ENCODE measurements at regions not wholly inside any gene's neighbourhood (a gene's known extent, or its start where the extent isn't known, plus 50 kb on each side); places are given as distances from the start of the nearest gene placed in this dataset.

DNA sequence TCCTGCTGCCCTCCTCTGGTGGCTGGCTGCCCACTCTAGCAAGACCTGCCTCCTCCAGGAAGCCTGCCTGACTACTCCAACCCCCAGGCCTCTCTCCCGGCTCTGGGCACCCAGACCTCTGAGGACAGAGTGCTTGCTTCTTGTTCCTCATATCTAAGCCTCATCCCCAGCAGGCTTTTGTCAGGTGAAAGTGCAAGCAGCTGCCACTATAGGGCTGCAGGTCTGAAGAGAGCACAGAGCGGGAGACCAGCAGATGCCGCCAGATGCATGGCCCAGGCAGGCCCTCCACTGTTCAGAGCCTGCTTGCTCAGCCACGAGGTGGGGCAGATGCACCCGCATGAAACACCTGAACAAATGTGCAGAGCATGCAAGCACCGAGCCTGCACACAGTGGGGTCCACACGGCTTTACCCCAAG, 73.0 kb downstream of the SERPINA3 start (continued):
- peak; percentile 66 for TF ChIP-seq ZFX (CRISPR knock-in tag; IDR thresholded peaks at IDR 0.05; ENCODE audit: low read depth)
- no peak for TF ChIP-seq HOXA3 (CRISPR knock-in tag; IDR thresholded peaks at IDR 0.05)
- no peak for TF ChIP-seq ZNF781 (CRISPR knock-in tag; IDR thresholded peaks at IDR 0.05; ENCODE audit: borderline replicate concordance, not compliant biosample characterization)
- TF ChIP-seq ZFP1 (CRISPR knock-in tag; IDR thresholded peaks at IDR 0.05): no peak
- TF ChIP-seq, protein P1, sequence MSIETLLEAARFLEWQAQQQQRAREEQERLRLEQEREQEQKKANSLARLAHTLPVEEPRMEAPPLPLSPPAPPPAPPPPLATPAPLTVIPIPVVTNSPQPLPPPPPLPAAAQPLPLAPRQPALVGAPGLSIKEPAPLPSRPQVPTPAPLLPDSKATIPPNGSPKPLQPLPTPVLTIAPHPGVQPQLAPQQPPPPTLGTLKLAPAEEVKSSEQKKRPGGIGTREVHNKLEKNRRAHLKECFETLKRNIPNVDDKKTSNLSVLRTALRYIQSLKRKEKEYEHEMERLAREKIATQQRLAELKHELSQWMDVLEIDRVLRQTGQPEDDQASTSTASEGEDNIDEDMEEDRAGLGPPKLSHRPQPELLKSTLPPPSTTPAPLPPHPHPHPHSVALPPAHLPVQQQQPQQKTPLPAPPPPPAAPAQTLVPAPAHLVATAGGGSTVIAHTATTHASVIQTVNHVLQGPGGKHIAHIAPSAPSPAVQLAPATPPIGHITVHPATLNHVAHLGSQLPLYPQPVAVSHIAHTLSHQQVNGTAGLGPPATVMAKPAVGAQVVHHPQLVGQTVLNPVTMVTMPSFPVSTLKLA (IDR thresholded peaks at IDR 0.05): no peak
- TF ChIP-seq, protein P2, sequence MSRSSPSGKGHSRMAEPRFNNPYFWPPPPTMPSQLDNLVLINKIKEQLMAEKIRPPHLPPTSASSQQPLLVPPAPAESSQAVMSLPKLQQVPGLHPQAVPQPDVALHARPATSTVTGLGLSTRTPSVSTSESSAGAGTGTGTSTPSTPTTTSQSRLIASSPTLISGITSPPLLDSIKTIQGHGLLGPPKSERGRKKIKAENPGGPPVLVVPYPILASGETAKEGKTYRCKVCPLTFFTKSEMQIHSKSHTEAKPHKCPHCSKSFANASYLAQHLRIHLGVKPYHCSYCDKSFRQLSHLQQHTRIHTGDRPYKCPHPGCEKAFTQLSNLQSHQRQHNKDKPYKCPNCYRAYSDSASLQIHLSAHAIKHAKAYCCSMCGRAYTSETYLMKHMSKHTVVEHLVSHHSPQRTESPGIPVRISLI (CRISPR knock-in tag; IDR thresholded peaks at IDR 0.05; ENCODE audit: borderline replicate concordance): peak; percentile 12; the same call in 1 of the 2 replicates
- TF ChIP-seq CBFB (CRISPR knock-in tag; IDR thresholded peaks at IDR 0.05): no peak
- TF ChIP-seq, protein P3, sequence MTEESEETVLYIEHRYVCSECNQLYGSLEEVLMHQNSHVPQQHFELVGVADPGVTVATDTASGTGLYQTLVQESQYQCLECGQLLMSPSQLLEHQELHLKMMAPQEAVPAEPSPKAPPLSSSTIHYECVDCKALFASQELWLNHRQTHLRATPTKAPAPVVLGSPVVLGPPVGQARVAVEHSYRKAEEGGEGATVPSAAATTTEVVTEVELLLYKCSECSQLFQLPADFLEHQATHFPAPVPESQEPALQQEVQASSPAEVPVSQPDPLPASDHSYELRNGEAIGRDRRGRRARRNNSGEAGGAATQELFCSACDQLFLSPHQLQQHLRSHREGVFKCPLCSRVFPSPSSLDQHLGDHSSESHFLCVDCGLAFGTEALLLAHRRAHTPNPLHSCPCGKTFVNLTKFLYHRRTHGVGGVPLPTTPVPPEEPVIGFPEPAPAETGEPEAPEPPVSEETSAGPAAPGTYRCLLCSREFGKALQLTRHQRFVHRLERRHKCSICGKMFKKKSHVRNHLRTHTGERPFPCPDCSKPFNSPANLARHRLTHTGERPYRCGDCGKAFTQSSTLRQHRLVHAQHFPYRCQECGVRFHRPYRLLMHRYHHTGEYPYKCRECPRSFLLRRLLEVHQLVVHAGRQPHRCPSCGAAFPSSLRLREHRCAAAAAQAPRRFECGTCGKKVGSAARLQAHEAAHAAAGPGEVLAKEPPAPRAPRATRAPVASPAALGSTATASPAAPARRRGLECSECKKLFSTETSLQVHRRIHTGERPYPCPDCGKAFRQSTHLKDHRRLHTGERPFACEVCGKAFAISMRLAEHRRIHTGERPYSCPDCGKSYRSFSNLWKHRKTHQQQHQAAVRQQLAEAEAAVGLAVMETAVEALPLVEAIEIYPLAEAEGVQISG (CRISPR knock-in tag; IDR thresholded peaks at IDR 0.05): peak; percentile 19; the same call in 1 of the 2 replicates
- TF ChIP-seq, protein P4, sequence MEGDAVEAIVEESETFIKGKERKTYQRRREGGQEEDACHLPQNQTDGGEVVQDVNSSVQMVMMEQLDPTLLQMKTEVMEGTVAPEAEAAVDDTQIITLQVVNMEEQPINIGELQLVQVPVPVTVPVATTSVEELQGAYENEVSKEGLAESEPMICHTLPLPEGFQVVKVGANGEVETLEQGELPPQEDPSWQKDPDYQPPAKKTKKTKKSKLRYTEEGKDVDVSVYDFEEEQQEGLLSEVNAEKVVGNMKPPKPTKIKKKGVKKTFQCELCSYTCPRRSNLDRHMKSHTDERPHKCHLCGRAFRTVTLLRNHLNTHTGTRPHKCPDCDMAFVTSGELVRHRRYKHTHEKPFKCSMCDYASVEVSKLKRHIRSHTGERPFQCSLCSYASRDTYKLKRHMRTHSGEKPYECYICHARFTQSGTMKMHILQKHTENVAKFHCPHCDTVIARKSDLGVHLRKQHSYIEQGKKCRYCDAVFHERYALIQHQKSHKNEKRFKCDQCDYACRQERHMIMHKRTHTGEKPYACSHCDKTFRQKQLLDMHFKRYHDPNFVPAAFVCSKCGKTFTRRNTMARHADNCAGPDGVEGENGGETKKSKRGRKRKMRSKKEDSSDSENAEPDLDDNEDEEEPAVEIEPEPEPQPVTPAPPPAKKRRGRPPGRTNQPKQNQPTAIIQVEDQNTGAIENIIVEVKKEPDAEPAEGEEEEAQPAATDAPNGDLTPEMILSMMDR (CRISPR knock-in tag; IDR thresholded peaks at IDR 0.05): peak; percentile 76
- TF ChIP-seq RCOR2 (CRISPR knock-in tag; IDR thresholded peaks at IDR 0.05): no peak
- TF ChIP-seq RAD21 (CRISPR knock-in tag; IDR thresholded peaks at IDR 0.05): 0 out of 2 replicates have a peak, but pooled peaks have one; percentile 12
- no peak for TF ChIP-seq CHD4 (IDR thresholded peaks at IDR 0.05; ENCODE audit: borderline replicate concordance, low read length)
- TF ChIP-seq, protein P5, sequence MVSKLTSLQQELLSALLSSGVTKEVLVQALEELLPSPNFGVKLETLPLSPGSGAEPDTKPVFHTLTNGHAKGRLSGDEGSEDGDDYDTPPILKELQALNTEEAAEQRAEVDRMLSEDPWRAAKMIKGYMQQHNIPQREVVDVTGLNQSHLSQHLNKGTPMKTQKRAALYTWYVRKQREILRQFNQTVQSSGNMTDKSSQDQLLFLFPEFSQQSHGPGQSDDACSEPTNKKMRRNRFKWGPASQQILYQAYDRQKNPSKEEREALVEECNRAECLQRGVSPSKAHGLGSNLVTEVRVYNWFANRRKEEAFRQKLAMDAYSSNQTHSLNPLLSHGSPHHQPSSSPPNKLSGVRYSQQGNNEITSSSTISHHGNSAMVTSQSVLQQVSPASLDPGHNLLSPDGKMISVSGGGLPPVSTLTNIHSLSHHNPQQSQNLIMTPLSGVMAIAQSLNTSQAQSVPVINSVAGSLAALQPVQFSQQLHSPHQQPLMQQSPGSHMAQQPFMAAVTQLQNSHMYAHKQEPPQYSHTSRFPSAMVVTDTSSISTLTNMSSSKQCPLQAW (CRISPR knock-in tag; IDR thresholded peaks at IDR 0.05): 0 out of 2 replicates have a peak, but pooled peaks have one; percentile 38
- no peak for TF ChIP-seq NFE2 (CRISPR knock-in tag; IDR thresholded peaks at IDR 0.05)
- TF ChIP-seq, protein P6, sequence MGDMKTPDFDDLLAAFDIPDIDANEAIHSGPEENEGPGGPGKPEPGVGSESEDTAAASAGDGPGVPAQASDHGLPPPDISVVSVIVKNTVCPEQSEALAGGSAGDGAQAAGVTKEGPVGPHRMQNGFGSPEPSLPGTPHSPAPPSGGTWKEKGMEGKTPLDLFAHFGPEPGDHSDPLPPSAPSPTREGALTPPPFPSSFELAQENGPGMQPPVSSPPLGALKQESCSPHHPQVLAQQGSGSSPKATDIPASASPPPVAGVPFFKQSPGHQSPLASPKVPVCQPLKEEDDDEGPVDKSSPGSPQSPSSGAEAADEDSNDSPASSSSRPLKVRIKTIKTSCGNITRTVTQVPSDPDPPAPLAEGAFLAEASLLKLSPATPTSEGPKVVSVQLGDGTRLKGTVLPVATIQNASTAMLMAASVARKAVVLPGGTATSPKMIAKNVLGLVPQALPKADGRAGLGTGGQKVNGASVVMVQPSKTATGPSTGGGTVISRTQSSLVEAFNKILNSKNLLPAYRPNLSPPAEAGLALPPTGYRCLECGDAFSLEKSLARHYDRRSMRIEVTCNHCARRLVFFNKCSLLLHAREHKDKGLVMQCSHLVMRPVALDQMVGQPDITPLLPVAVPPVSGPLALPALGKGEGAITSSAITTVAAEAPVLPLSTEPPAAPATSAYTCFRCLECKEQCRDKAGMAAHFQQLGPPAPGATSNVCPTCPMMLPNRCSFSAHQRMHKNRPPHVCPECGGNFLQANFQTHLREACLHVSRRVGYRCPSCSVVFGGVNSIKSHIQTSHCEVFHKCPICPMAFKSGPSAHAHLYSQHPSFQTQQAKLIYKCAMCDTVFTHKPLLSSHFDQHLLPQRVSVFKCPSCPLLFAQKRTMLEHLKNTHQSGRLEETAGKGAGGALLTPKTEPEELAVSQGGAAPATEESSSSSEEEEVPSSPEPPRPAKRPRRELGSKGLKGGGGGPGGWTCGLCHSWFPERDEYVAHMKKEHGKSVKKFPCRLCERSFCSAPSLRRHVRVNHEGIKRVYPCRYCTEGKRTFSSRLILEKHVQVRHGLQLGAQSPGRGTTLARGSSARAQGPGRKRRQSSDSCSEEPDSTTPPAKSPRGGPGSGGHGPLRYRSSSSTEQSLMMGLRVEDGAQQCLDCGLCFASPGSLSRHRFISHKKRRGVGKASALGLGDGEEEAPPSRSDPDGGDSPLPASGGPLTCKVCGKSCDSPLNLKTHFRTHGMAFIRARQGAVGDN (CRISPR knock-in tag; IDR thresholded peaks at IDR 0.05): peak; percentile 84
- TF ChIP-seq ZNF329 (CRISPR knock-in tag; IDR thresholded peaks at IDR 0.05; ENCODE audit: low read depth): no peak
- no peak for TF ChIP-seq ZNF550 (CRISPR knock-in tag; IDR thresholded peaks at IDR 0.05; ENCODE audit: borderline replicate concordance)

All from HepG2 (cell line).